Stimulated activated CD4-positive, alpha-beta T cell treated with anti-CD3 and anti-CD28 coated beads, Interleukin-12 subunit alpha, Interleukin-12 subunit beta, amount 100 ng/mL, for 24 hours (primary cell): ENCODE measurements at regions not wholly inside any gene's neighbourhood (a gene's known extent, or its start where the extent isn't known, plus 50 kb on each side); places are given as distances from the start of the nearest gene placed in this dataset.

ENCODE experiments used
- DNase-seq, 2 experiments: peaks; one replicate each; pipeline ENCODE4 v3.0.0-alpha.2; 2020; ENCODE audit warnings: low read depth in 2 of 2

DNA sequence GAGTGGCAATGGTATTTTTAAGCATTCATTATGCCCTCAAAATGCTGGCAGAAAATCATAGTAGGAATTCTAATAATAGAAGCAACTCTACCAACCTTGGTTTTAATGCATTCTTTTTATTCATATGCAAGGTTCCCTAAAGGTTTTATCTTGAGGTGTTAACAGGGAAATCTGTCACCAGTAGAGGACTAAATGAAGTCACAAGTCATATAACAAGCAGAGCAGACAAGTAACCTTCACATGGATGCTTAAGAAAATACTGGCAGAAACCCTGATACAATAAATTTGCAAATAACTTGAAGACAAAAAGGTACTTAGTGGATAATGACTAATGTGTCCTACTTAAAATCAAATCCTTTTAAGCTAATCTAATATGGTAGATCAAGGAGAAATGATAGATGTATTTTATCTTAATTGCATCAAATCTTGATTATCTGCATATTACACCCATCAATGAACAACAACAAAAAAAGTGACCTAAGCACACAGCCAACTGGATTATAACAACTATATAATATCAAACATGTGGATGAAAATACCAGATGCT is 73.3 kb downstream of the RFC3 start:
- no peak for DNase-seq

- DNase-seq, result no peak
These were observed 75.6 kb downstream of the RFC3 start for GRCh38 chr13:33893559-33893958.

DNA sequence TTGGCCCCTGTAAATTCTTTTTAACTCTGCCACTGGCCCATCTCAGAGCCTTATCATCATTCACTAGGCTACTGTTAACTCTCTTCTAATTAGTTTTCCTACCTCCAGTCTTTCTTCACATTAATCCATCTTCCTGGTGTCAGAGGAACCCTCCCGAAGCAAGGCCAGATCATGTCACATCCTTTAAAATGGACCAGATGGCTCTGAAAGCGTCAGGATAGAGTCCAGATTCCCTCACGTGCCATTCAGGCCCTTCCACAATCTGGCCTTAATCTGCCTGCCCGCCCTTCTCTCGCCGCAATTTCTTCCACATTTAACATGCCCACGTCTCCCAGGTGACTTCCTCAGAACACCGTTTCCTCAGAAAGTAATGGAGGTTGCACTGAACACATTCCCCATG is 86.5 kb downstream of the RFC3 start:
- DNase-seq, result no peak

DNA sequence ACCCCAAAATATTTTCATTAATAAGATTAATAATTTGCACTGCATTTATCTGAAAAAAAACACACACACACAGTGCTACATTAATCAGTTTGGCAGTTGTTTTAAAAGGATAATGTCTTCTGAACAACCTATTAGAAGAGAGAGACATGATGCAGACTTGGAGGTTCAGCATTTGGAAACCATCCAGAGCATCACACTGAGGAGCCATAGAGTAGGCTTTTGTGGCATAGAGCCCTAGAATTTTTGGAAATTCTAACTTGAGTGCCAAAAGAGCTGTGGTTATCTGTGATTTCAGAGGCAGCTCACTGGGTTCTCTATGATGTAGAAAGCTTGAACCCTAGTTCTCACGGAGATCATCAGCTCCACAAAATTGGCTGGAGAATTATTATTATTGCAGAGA is 90.2 kb downstream of the RFC3 start:
- no peak for DNase-seq

DNA sequence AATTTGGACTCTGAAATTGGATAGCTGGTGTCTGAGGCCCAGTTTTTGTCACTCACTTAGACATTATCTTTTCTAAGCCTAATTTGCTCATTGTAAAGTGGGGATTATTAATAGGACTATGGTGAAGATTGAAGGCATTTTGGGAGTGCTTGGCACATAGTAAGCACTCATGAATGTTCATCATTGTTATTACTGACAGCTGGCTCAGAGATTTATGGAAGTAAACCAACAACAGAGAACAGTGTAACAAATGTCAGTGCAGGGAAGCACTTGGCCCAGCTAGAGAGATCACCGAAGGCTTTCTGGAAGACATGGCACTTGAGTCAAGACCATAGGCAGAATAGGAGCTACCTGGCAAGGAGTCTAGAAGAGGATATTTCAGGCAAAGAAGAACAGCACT is 92.3 kb downstream of the RFC3 start:
- no peak for DNase-seq

GRCh38 chr13:33911521-33911920 is 93.6 kb downstream of the RFC3 start:
- DNase-seq, result no peak

DNA sequence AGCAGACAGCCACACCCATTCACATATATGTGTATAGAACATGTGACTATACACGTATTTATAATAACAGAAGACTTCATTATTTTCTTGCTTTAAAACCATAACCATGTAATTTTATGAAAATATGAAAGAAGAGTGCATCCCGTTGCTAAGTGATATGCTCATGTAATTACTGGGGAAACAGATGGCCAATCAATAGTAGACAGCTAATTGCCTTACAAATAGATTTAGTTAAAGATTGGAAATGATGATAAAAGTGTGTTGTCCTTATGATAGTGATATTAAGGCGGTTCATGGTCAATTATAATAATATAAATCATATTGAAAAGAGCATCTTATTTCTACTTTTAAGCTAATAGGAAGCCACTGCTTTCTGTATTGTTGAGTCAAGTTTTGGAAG is 95.9 kb downstream of the RFC3 start:
- no peak for DNase-seq

DNA sequence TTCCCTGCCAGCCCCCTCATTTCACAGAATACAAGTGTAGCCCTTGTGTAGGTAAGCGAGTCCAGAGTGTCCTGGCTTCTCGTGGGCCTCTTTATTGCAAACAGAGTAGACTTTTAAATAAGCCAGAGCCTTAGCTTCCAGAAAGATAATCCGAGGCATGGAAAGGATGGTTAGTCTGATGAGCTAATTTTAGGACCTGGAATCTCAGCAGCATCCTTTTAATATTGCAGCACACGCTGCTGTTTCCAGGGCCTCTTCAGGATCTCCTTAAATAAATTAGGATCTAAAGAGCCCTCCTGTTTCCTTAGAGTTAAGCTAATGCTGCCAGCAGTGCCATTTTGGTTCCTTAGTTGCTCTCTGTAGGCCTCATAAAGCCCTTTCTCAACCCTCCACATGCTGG is 99.2 kb downstream of the RFC3 start:
- no peak for DNase-seq

DNA sequence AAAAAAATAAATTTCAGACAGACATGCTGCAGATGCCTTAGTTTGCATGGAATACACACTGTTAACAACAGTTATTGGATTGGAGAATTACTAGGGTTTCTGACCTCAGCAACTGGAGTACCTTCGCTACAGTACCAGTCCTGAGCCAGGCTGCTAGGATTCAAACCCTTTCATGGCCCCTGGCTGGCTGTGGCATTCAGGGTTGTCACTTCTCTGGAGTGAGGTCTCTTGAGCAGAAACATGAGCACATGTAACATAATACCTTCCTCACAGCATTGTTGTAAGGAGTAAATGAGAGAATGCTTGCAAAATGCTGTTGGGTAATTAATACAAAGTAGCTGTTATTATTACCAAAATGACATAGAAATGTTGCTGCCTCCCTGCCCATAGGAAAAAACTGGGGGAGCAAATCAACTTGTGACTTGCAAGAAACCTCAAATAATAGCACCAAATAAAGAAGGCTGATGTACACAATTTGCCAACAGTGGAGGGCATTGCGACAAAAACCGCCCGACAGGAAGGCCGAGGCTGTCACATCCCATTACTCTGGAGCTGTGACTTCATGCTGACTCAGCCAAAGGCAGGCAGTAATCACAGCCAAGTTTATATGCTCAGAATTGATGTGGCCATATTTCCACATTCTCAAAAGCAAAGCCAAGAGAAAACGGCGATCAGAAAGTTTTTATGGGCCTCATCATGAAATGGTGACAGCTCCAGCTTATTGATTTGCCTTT is 100.4 kb downstream of the RFC3 start:
- DNase-seq, result no peak

GRCh38 chr13:33919120-33919519 is 101.2 kb downstream of the RFC3 start:
- DNase-seq, result no peak

DNA sequence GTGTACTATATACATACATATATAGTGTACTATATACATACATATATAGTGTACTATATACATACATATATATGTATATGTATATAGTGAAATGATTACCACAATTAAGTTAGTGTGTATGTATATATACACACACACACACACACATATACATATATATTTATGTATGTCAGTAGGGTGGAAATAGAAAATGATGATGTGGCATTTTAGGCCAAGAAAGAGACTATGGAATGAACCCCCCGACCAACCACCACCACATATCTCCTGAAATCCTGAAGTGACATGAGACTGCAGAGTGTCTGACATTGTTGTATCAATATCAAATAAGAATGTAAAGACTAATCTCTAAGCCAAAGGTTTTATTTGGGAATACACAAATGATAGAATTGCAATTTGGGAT is 107.6 kb downstream of the RFC3 start:
- no peak for DNase-seq

GRCh38 chr13:33927315-33927714 is 109.4 kb downstream of the RFC3 start:
- no peak for DNase-seq

- DNase-seq, result no peak
These were observed 113.7 kb downstream of the RFC3 start for GRCh38 chr13:33931397-33932311.

- DNase-seq, result no peak
These were observed 114.9 kb downstream of the RFC3 start for GRCh38 chr13:33932769-33933406.

GRCh38 chr13:33933810-33934209 is 115.9 kb downstream of the RFC3 start:
- no peak for DNase-seq

- DNase-seq, result no peak
These were observed 116.4 kb downstream of the RFC3 start for GRCh38 chr13:33934343-33934742.

DNA sequence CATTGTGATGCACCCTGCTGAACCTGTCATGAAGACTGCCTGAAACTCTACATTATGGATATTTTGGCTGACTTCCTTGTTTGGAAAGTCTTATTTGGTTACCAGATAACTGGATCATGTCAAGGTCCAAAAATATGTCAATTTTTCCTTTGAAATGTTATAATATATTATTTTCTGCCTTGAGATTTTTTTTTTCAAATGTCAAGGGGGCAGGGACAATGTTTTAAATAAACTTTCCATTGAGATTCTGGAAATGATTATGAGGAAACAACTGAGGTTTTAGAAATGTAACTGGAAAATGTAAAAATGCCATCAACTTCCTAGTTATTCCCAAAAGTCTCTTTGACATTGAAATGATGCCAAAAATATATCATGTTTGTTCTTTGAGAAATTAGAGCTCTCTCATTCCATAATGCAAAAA is 117.0 kb downstream of the RFC3 start:
- DNase-seq, result no peak

- no peak for DNase-seq
These were observed 118.0 kb downstream of the RFC3 start for GRCh38 chr13:33935969-33936368.

- DNase-seq, result no peak
These were observed 119.6 kb downstream of the RFC3 start for GRCh38 chr13:33937373-33938098.

GRCh38 chr13:33940256-33940655 is 122.3 kb downstream of the RFC3 start:
- no peak for DNase-seq

DNA sequence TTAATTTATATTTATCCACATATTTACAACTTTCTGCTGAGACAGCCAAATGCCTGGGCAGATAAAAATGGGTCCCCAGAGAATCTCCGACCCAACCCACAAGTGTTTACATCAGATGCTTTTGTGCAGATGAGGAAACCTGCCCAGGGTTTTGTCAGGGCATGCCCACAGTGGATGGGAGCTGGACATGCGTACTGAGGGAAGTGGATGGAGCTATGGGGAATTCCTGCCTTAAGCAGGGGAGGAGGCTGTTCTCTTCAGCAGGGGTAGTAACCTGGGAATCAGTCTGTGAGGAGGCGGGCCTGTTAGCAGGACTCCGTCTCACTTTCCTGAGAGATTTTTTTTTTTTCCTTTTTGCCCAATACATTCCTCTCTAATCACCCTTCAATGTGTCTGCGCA is 122.9 kb downstream of the RFC3 start:
- DNase-seq, result no peak

- DNase-seq, result no peak
These were observed 127.5 kb downstream of the RFC3 start for GRCh38 chr13:33945477-33945876.
